Choroid plexus epithelial cell (primary cell): ENCODE measurements at regions not wholly inside any gene's neighbourhood (a gene's known extent, or its start where the extent isn't known, plus 50 kb on each side); places are given as distances from the start of the nearest gene placed in this dataset.

ENCODE experiments used
- DNase-seq: peaks from one replicate; pipeline ENCODE4 v3.0.0-alpha.2; 2010; ENCODE audit warnings: low read depth
- H3K4me3 ChIP-seq: 2 replicates; pipeline ENCODE4 v1.5.1; 2011; ENCODE audit warnings: low read depth, mild to moderate bottlenecking, control low read depth, low read length, moderate library complexity
- CTCF ChIP-seq: conservative IDR thresholded peaks from 2 replicates; pipeline ENCODE4 v1.5.1; 2011; ENCODE audit warnings: low read depth, mild to moderate bottlenecking, control low read depth, inconsistent platforms, low read length, moderate library complexity

- no peak for DNase-seq
- TF ChIP-seq CTCF = no peak
- H3K4me3 ChIP-seq = no peak overlapping the region
Measured at GRCh38 chr3:69607466-69608305, 131.6 kb upstream of the MITF start.

GRCh38 chr3:69605867-69606266 is 133.4 kb upstream of the MITF start:
- no peak for TF ChIP-seq CTCF
- no peak overlapping the region for H3K4me3 ChIP-seq
- DNase-seq = no peak

- DNase-seq = no peak
- TF ChIP-seq CTCF = no peak
- no peak overlapping the region for H3K4me3 ChIP-seq
Measured at GRCh38 chr3:69604735-69605450, 134.4 kb upstream of the MITF start.

- DNase-seq = no peak
- H3K4me3 ChIP-seq = no peak overlapping the region
- TF ChIP-seq CTCF = no peak
Measured at GRCh38 chr3:69602112-69602511, 137.2 kb upstream of the MITF start.

GRCh38 chr3:69594286-69594685 is 145.0 kb upstream of the MITF start:
- TF ChIP-seq CTCF = no peak
- no peak for DNase-seq

GRCh38 chr3:69591164-69591736 is 148.0 kb upstream of the MITF start:
- no peak for DNase-seq
- no peak for TF ChIP-seq CTCF

More at GRCh38 chr3:69594286-69594685, 145.0 kb upstream of the MITF start:
- no peak overlapping the region for H3K4me3 ChIP-seq

More at GRCh38 chr3:69591164-69591736, 148.0 kb upstream of the MITF start:
- H3K4me3 ChIP-seq = no peak overlapping the region
